HepG2 (cell line): ENCODE measurements at regions not wholly inside any gene's neighbourhood (a gene's known extent, or its start where the extent isn't known, plus 50 kb on each side); places are given as distances from the start of the nearest gene placed in this dataset.

Source experiments
- ATAC-seq: fragments of 200-7000 bp; cut with Tn5 transposase; 3 replicates; pipeline ENCODE4 v1.9.1; 2020; ENCODE audit warnings: mild to moderate bottlenecking, moderate library complexity
- BruUV-seq: library from RNA; stranded (reverse); fragments of 400-500 nt; replicated peaks from 2 replicates; lab custom pipeline; 2021; lab: Mats Ljungman, UMichigan
- CTCF ChIA-PET: fragments of 300-600 bp; formaldehyde crosslinking; extraction: SDS; loops from one replicate; lab custom pipeline; 2021; ENCODE audit warnings: low total read pairs, inconsistent platforms, low intra/inter-chr PET ratio; lab: Yijun Ruan, JAX
- POLR2A ChIA-PET: fragments of 350-600 bp; sonication (Branson Sonifier 250); formaldehyde crosslinking; loops from one replicate; lab custom pipeline; 2020; ENCODE audit warnings: antibody characterized with exemption, inconsistent platforms; lab: Yijun Ruan, JAX
- DNase-seq: peaks from one replicate; pipeline ENCODE4 v3.0.0-alpha.2; 2015; ENCODE audit warnings: low spot score
- FAIRE-seq: peaks from 3 replicates; lab custom pipeline; 2011; peaks lifted over from hg19 to GRCh38; lab: Jason Lieb, UNC
- H2AFZ ChIP-seq: one replicate; pipeline ENCODE4 v1.6.1; 2011; ENCODE audit warnings: low read length, inconsistent platforms
- H3K27ac ChIP-seq: fragments of 300-600 bp; 3 replicates; pipeline ENCODE4 v1.8.0; 2011; ENCODE audit warnings: mixed run types, mild to moderate bottlenecking, mixed read lengths, low read length, inconsistent platforms; ENCODE audit not compliant: insufficient read depth; ENCODE audit errors: extremely low read length
- H3K27me3 ChIP-seq, 2 experiments: fragments of 200-600 bp in 1 of 2; 2 replicates in 1 of 2; 3 replicates in 1 of 2; pipeline versions ENCODE4 v1.6.0 to v1.8.0; 2011; ENCODE audit warnings: low read length in 2 of 2, mild to moderate bottlenecking in 2 of 2, moderate library complexity in 2 of 2, inconsistent platforms in 1 of 2; ENCODE audit not compliant: insufficient read depth in 2 of 2, control insufficient read depth in 1 of 2
- H3K36me3 ChIP-seq, 2 experiments: fragments of 200-600 bp in 1 of 2; replicated peaks in 1 of 2; 2 replicates in 1 of 2; 3 replicates in 1 of 2; pipeline versions ENCODE4 v1.5.1 to v1.8.0; 2011; ENCODE audit warnings: low read length in 2 of 2, inconsistent platforms in 1 of 2; ENCODE audit not compliant: insufficient read depth in 2 of 2, control insufficient read depth in 1 of 2
- H3K4me1 ChIP-seq: 2 replicates; pipeline ENCODE4 v1.5.1; 2012; ENCODE audit warnings: low read length, inconsistent platforms; ENCODE audit not compliant: insufficient read depth
- H3K4me2 ChIP-seq: 2 replicates; pipeline ENCODE4 v1.6.0; 2011; ENCODE audit warnings: low read depth, low read length, inconsistent platforms
- H3K4me3 ChIP-seq, 3 experiments: fragments of 200-600 bp in 1 of 3; sonication (generic), shearing (Covaris generic) in 1 of 3; replicated peaks in 1 of 3; 2 replicates each; pipeline ENCODE4 v1.5.1; 2011 to 2016; ENCODE audit warnings: low read length in 3 of 3, inconsistent platforms in 2 of 3, low read depth in 2 of 3, mild to moderate bottlenecking in 2 of 3, control low read depth in 1 of 3, mixed read lengths in 1 of 3; ENCODE audit not compliant: insufficient read depth in 1 of 3
- H3K79me2 ChIP-seq: one replicate; pipeline ENCODE4 v1.6.1; 2011; ENCODE audit warnings: low read length, inconsistent platforms; ENCODE audit not compliant: insufficient read depth
- H3K9ac ChIP-seq: 2 replicates; pipeline ENCODE4 v1.6.0; 2011; ENCODE audit warnings: mild to moderate bottlenecking, low read depth, low read length, inconsistent platforms; ENCODE audit not compliant: insufficient read depth
- H3K9me3 ChIP-seq: 2 replicates; pipeline ENCODE4 v1.5.1; 2012; ENCODE audit warnings: mild to moderate bottlenecking, low read length
- H4K20me1 ChIP-seq: 2 replicates; pipeline ENCODE4 v1.6.0; 2011; ENCODE audit warnings: inconsistent platforms, mild to moderate bottlenecking, low read length, moderate library complexity; ENCODE audit not compliant: insufficient read depth
- CC2D1A ChIP-seq: sonication (generic); formaldehyde crosslinking; IDR thresholded peaks from 2 replicates; pipeline ENCODE4 v1.8.1; 2023; ENCODE audit warnings: mild to moderate bottlenecking, missing genetic modification reagents
- CEBPG ChIP-seq: IDR thresholded peaks from 2 replicates; pipeline ENCODE4 v1.6.1; 2016
- CENPX ChIP-seq: sonication (generic); formaldehyde crosslinking; IDR thresholded peaks from 2 replicates; pipeline ENCODE4 v1.9.0; 2021; ENCODE audit warnings: mild to moderate bottlenecking, missing genetic modification reagents, moderate library complexity
- CREB3 ChIP-seq: sonication (generic); formaldehyde crosslinking; IDR thresholded peaks from 2 replicates; pipeline ENCODE4 v1.5.0; 2020; ENCODE audit warnings: missing genetic modification reagents
- HNRNPLL ChIP-seq: fragments of 200-400 bp; formaldehyde crosslinking; IDR thresholded peaks from 2 replicates; pipeline ENCODE4 v1.6.1; 2017; ENCODE audit warnings: mild to moderate bottlenecking, low read depth, low read length; ENCODE audit not compliant: poor library complexity, severe bottlenecking
- MED1 ChIP-seq: sonication (generic); formaldehyde crosslinking; IDR thresholded peaks from 2 replicates; pipeline ENCODE4 v1.4.0; 2020; ENCODE audit warnings: missing genetic modification reagents
- MIER3 ChIP-seq: IDR thresholded peaks from 2 replicates; pipeline ENCODE4 v1.6.1; 2016; ENCODE audit warnings: missing compliant biosample characterization, borderline replicate concordance
- MYC ChIP-seq: sonication (generic); formaldehyde crosslinking; IDR thresholded peaks from 2 replicates; pipeline ENCODE4 v1.9.0; 2021; ENCODE audit warnings: missing genetic modification reagents, borderline replicate concordance
- ONECUT2 ChIP-seq: sonication (generic); formaldehyde crosslinking; IDR thresholded peaks from 2 replicates; pipeline ENCODE4 v1.4.0; 2020; ENCODE audit warnings: missing genetic modification reagents
- PHF20 ChIP-seq: sonication (generic); formaldehyde crosslinking; IDR thresholded peaks from 2 replicates; pipeline ENCODE4 v1.5.0; 2020; ENCODE audit warnings: mild to moderate bottlenecking, missing genetic modification reagents
- PPARG ChIP-seq: conservative IDR thresholded peaks from 2 replicates; pipeline ENCODE4 v1.6.1; 2016; ENCODE audit warnings: missing biosample characterization, missing genetic modification reagents
- PRPF4 ChIP-seq: fragments of 200-400 bp; formaldehyde crosslinking; IDR thresholded peaks from 2 replicates; pipeline ENCODE4 v1.6.1; 2016; ENCODE audit warnings: low read length, low read depth; ENCODE audit not compliant: poor library complexity, severe bottlenecking
- SIN3A ChIP-seq: IDR thresholded peaks from 2 replicates; pipeline ENCODE4 v1.6.1; 2011; ENCODE audit warnings: low read depth, mild to moderate bottlenecking, control low read depth, low read length, borderline replicate concordance
- ZNF124 ChIP-seq: sonication (generic); formaldehyde crosslinking; IDR thresholded peaks from 2 replicates; pipeline ENCODE4 v1.4.0; 2020; ENCODE audit warnings: missing genetic modification reagents
- ZNF280B ChIP-seq: sonication (generic); formaldehyde crosslinking; IDR thresholded peaks from 2 replicates; pipeline ENCODE4 v1.5.0; 2020; ENCODE audit warnings: missing genetic modification reagents, mild to moderate bottlenecking, borderline replicate concordance
- ZNF382 ChIP-seq: sonication (generic); formaldehyde crosslinking; IDR thresholded peaks from 2 replicates; pipeline ENCODE4 v1.5.0; 2020; ENCODE audit warnings: missing genetic modification reagents, mild to moderate bottlenecking, borderline replicate concordance
- ZNF547 ChIP-seq: sonication (generic); formaldehyde crosslinking; IDR thresholded peaks from 2 replicates; pipeline ENCODE4 v1.5.1; 2020; ENCODE audit warnings: mild to moderate bottlenecking, missing genetic modification reagents
- ZNF768 ChIP-seq: sonication (generic); formaldehyde crosslinking; IDR thresholded peaks from 2 replicates; pipeline ENCODE4 v1.4.0; 2020; ENCODE audit warnings: missing genetic modification reagents
- ZNF781 ChIP-seq: sonication (generic); formaldehyde crosslinking; IDR thresholded peaks from 2 replicates; pipeline ENCODE4 v1.5.1; 2020; ENCODE audit warnings: borderline replicate concordance, mild to moderate bottlenecking, missing genetic modification reagents; ENCODE audit errors: not compliant biosample characterization
- WGBS: methylation state at CpG from one replicate; pipeline ENCODE4 v1.1.6; 2017; ENCODE audit warnings: low lambda C conversion rate; 5-methylcytosine and 5-hydroxymethylcytosine counted together
- in situ Hi-C: cut with HindIII; loops from 2 replicates; pipeline ENCODE4 v1.10.0; 2017; ENCODE audit warnings: low pct_unique_long_range_greater_than_20kb; ENCODE audit not compliant: extremely low pct_ligation_motif_present
- intact Hi-C: fragments of 100-400 bp; cut with micrococcal nuclease; formaldehyde crosslinking; loops from one replicate; pipeline ENCODE4 v1.10.0; 2022; ENCODE audit not compliant: unreplicated experiment

GRCh38 chr5:89042746-89043145 lies 159.8 kb upstream of the MEF2C start:
- no peaks in the 10 kb centered on the region for H3K4me1 ChIP-seq
- no peak overlapping the region for H3K27ac ChIP-seq
- no peaks in the 10 kb centered on the region for H3K27me3 ChIP-seq
- DNase-seq (no peak), ATAC-seq (no peak), FAIRE-seq (no peak)
- ChIA-PET POLR2A (no interaction called here), CTCF (no interaction called here)
- in situ Hi-C loops, result no loop called here
- H3K9ac ChIP-seq, result no peak overlapping the region
- no peaks in the 10 kb centered on the region for H3K36me3 ChIP-seq
- no TSS peak for BruUV-seq
- intact Hi-C loops, result no loop called here
- no peaks in the 10 kb centered on the region for H3K79me2 ChIP-seq
- H4K20me1 ChIP-seq, result no peaks in the 10 kb centered on the region
- H3K4me3 ChIP-seq, result no peak overlapping the region
- H2AFZ ChIP-seq, result no peak overlapping the region
- TF ChIP-seq ZNF280B (CRISPR knock-in tag) (no peak), CENPX (no peak), CREB3 (CRISPR knock-in tag) (no peak), SIN3A (no peak), ZNF124 (CRISPR knock-in tag) (no peak), MED1 (CRISPR knock-in tag) (no peak), ZNF547 (CRISPR knock-in tag) (no peak), PPARG (CRISPR knock-in tag) (no peak), ZNF382 (CRISPR knock-in tag) (no peak), HNRNPLL (no peak), PHF20 (no peak), CC2D1A (CRISPR knock-in tag) (no peak), MIER3 (CRISPR knock-in tag) (no peak), ONECUT2 (no peak), ZNF768 (CRISPR knock-in tag) (no peak), ZNF781 (no peak), PRPF4 (no peak), MYC (CRISPR knock-in tag) (no peak), CEBPG (CRISPR knock-in tag) (no peak)
- H3K9me3 ChIP-seq, result 0 out of 2 replicates have a peak, but pooled peaks cover 3% of the 10 kb centered on the region
- 4% methylated on average over 2 of the region's 2 CpGs for WGBS
- no peak overlapping the region for H3K4me2 ChIP-seq
